Spleen (tissue), 7 donors: ENCODE measurements at regions not wholly inside any gene's neighbourhood (a gene's known extent, or its start where the extent isn't known, plus 50 kb on each side); places are given as distances from the start of the nearest gene placed in this dataset.

ENCODE experiments used
- POLR2A ChIP-seq, 3 donors: fragments of 450-650 bp; IDR thresholded peaks; one replicate each; pipeline ENCODE4 v1.5.1; 2017; ENCODE audit warnings: antibody characterized with exemption in 3 of 3, mild to moderate bottlenecking in 1 of 3
- POLR2AphosphoS5 ChIP-seq, 3 donors: sonication (generic); formaldehyde crosslinking; IDR thresholded peaks; one replicate each; pipeline ENCODE4 v1.5.1; 2017; ENCODE audit warnings: antibody characterized with exemption in 3 of 3
- TF ChIP-seq, protein P1 (sequence below), 11 experiments: fragments of 200-600 bp in 7 of 11; fragments of 450-650 bp in 4 of 11; sonication (generic) in 4 of 11; IDR thresholded peaks in 8 of 11; conservative IDR thresholded peaks in 3 of 11; 1 replicate in 7 of 11; 2 replicates in 4 of 11; pipeline versions ENCODE4 v1.4.0 to v1.8.0; 2016 to 2021; ENCODE audit warnings: antibody characterized with exemption in 11 of 11, inconsistent platforms in 4 of 11, mild to moderate bottlenecking in 1 of 11
- donor health status: DM: no; HTN: no; CAD: no; lungs with moderate emphysema.
- donor health status: DM: no; HTN: no; CAD: no.
- donor health status: DM: no; HTN: no; CAD: no.

DNA sequence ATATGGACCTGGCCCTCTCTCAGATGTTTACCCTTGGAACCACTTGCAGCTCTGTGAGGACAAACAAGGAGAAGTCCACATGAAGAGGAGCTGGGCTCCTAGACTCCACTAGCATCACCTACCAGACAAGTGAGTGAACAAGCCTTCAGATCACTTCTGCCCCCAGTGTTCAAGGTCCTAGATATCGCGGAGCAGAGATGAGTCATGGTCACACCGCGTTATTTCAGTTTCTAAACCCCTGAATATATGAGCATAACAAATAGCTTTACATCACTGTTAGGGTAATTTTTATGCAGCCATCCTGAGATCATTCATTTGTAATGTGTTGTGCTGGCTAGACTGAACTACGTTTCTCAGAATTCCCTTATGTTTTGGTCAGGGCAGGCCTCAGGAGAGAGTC, 77.0 kb upstream of the DAP start:
- TF ChIP-seq, protein P1, sequence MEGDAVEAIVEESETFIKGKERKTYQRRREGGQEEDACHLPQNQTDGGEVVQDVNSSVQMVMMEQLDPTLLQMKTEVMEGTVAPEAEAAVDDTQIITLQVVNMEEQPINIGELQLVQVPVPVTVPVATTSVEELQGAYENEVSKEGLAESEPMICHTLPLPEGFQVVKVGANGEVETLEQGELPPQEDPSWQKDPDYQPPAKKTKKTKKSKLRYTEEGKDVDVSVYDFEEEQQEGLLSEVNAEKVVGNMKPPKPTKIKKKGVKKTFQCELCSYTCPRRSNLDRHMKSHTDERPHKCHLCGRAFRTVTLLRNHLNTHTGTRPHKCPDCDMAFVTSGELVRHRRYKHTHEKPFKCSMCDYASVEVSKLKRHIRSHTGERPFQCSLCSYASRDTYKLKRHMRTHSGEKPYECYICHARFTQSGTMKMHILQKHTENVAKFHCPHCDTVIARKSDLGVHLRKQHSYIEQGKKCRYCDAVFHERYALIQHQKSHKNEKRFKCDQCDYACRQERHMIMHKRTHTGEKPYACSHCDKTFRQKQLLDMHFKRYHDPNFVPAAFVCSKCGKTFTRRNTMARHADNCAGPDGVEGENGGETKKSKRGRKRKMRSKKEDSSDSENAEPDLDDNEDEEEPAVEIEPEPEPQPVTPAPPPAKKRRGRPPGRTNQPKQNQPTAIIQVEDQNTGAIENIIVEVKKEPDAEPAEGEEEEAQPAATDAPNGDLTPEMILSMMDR (IDR thresholded peaks at IDR 0.05 in 8 of 11, conservative IDR thresholded peaks at IDR 0.05 in 3 of 11): no peak
- TF ChIP-seq POLR2A (IDR thresholded peaks at IDR 0.05) (no peak), POLR2AphosphoS5 (IDR thresholded peaks at IDR 0.05) (no peak)
